H54 (cell line): ENCODE measurements at regions not wholly inside any gene's neighbourhood (a gene's known extent, or its start where the extent isn't known, plus 50 kb on each side); places are given as distances from the start of the nearest gene placed in this dataset.
A peak's percentile ranks its signal among the peaks of the same experiment; 100 is the strongest.

Experiments
- DNase-seq: peaks from one replicate; pipeline ENCODE4 v3.0.0; 2011; ENCODE audit warnings: low spot score, mixed read lengths; ENCODE audit not compliant: insufficient read length
- FAIRE-seq: peaks from 3 replicates; lab custom pipeline; 2011; peaks lifted over from hg19 to GRCh38; lab: Jason Lieb, UNC
- POLR2A ChIP-seq: IDR thresholded peaks from 2 replicates; pipeline ENCODE4 v1.6.1; 2011; ENCODE audit warnings: low read depth, mild to moderate bottlenecking, low read length

DNA sequence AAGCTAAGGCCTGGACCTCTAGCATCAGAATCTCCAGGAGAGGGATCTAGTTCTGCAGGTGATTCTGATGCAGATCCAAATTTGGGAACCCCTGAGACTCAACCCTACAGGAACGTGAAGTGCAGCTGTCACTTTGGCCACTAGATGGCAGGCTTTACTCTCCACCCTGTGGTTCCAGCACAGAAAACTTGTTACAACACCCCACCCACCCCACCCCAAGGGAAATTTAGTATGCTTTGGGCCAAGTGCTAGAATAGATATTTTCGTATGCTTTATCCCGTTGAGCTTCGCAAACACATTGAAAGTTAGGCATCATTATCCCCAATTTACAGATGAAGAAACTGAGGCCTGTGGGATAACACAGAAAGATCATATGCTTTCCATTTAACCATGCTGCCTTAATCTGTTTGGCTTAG is 232.0 kb downstream of the B3GLCT start:
- TF ChIP-seq POLR2A, result no peak
- peak; percentile 4 for DNase-seq
- no peak for FAIRE-seq

DNA sequence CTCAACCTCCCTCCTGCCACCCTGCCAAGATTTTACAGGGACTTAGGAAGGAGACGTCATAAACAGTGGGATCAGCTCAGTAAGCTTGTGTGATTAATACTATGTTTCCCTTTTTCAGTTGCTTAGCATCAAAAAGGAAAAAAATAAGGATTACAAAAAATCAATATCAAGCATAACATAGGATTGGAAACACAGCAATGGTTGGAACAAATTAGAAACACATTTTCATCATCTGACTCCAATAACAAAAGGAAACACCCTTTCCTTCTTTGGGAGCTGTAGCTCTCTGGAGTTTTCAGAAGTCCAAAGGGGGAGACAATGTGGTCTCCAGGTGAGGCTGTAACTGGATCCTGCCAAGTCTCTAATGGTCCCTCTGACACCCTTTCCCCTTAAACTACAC is 233.4 kb downstream of the B3GLCT start:
- DNase-seq (no peak), FAIRE-seq (no peak)
- TF ChIP-seq POLR2A, result no peak

DNA sequence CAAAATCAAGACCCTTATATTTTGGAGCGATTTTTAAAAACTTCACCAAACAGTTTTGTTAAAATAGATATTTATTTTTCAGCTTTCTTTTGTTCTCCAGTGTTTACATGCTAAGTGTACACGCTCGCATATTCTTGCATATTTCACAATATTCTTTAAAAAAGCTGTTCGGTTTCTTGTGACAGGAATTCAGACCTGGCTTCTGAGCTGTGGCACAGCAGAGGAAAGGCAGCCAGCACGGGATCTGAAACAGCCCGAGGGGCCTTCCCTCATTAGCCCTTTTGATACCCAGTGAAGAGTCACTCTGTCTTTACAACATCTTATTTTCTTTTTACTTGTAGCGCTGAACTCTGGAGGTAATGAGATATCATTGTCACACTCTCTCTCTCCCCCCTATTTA is 234.0 kb downstream of the B3GLCT start:
- DNase-seq, result no peak
- FAIRE-seq, result no peak
- no peak for TF ChIP-seq POLR2A

DNA sequence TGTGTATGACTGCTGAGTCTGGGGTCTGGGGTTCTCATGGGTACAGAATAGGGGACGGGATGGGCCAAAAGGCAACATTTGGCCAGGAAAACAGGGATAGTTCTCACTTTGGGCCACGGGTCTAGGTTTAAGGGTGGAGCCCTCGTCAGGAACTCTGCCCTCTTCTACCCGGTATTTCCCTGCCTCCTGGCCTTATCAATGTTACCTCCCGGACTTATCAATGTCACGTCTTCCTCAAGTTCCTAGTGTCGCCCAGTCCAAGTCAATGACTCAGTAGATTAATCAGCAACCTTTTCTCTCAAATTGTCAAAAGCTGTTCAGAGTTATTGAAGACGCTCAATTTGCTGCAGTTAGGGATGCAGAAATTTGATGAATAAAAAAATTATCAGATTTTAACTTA is 234.8 kb downstream of the B3GLCT start:
- DNase-seq (no peak), FAIRE-seq (no peak)
- no peak for TF ChIP-seq POLR2A

DNA sequence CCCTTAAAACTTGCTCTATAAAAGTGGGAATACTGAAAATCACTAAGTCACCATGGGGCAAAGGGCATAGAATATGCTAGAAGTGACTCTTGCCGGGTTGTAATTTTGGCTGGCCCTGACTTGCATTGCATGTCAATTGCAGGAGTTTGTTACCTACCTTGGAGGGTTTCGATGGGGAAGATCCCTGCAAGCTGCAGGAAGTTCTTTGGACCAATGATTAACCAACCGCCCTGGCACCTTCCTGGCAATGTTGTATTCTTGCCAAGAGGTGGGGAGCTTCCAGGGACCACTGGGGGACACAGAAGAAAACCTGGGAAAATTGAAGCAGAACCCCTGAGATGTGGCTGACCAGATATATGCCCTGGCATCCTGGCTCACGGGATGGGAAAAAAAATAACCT is 235.8 kb downstream of the B3GLCT start:
- no peak for FAIRE-seq
- no peak for DNase-seq
- TF ChIP-seq POLR2A, result no peak

DNA sequence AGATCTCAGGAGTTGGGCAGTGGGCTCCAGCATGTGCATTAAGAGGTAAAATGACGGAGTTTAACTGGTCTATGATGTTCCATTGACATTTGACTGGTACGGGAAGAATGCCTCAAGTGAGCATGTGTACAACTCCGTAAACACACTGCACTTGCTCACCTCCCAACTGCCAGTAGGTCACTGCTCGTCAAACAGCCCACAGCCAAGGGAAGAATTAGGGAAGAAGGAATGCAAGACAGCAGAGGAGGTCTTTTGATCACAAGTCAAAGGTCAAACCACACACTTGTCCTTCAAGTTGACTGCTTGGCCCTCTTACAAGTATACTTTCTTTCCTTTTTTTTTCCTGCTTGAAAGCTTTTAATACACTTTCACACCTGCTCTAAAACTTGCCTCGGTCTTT is 236.7 kb downstream of the B3GLCT start:
- TF ChIP-seq POLR2A, result no peak
- FAIRE-seq (no peak), DNase-seq (no peak)

DNA sequence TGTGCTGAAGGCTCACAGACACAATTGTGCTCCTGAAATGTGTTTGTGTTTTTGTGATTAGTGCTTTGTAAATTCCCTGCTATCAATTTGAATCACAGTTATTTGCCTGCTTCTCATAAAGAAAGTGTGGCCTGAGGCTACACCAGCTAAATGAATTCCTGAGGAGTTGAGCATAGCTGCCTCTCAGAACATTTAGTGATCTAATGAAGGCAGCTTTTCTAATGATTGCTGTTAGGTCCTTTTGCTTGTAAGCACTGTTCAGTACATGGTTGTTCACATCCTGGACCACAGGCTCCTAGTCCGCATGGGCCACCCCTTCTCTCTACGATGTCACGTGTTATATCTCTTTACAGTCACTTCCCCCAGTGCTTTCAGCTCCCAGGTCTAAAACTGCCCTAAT is 238.2 kb downstream of the B3GLCT start:
- FAIRE-seq, result no peak
- DNase-seq, result no peak
- TF ChIP-seq POLR2A, result no peak

DNA sequence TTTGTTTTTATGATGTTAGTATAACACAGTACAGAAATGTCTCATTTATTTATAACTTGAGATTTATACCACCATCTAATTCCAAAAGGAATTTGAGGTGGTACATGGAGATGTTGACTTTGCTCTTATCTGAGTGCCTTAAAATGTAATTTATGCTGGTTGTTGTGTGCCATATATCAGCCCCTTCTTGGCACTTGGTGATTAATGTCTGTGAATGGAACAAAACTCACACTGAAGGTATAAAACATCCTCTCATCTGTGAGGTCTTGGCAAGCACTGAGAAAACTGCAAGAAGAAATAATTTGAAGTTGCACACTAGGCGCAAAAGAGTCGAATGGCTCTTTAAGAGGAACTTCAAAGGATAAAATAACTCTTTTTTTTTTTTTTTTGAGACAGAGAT is 240.4 kb downstream of the B3GLCT start:
- FAIRE-seq (no peak), DNase-seq (no peak)
- no peak for TF ChIP-seq POLR2A

DNA sequence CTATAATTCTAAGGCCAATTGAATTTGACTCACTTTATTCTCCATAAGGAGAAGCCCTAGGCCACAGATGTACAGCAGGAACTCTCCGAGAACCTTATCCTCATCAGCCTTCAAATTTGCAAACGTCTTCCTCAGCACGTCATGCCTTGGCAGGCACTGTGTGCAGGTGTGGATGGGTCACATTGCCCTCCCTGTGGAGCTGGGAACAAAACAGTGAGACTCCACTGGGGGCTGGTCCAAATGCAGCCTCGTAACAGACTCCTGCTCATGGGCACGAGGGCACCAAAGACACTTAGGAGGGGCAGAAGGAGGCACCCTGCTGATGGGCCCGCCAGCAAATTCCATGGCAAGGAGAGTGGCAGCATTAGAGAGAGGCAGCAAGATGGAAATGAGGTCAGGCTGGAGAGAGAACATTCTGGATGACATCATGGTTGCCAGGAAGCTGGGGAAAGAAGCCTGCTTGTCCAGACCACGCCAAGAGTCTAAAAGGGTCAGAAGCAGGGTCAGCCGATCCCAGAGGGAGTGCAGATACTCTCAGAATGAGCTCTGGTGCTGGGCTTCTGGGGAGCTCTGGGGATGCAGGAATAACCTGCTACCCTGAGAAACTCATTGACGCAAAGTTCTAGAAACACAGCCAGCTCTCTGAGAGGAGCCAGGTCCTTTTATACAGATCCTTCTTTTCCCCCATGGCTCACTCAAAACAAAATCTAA is 242.2 kb downstream of the B3GLCT start:
- no peak for FAIRE-seq
- DNase-seq, result no peak
- no peak for TF ChIP-seq POLR2A

DNA sequence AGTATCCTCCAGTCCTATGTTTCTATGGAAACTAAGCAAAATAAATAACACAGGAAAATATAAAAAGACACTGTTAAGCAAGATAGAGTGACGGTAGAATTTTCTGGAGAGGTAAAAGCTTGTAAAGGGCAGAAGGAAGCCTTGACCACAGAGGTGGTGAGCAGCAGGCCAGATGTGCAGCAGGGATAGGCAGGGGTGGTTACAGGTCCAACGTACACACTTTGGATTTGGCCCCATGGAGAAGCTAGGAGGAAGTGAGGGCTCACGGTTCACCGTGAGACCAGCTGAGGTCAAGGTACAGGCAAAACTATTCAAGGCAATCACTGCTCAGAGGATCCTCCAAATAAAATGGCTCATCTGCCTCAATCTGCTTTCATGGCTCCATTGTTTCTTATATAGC is 242.8 kb downstream of the B3GLCT start:
- no peak for TF ChIP-seq POLR2A
- no peak for DNase-seq
- FAIRE-seq, result no peak

DNA sequence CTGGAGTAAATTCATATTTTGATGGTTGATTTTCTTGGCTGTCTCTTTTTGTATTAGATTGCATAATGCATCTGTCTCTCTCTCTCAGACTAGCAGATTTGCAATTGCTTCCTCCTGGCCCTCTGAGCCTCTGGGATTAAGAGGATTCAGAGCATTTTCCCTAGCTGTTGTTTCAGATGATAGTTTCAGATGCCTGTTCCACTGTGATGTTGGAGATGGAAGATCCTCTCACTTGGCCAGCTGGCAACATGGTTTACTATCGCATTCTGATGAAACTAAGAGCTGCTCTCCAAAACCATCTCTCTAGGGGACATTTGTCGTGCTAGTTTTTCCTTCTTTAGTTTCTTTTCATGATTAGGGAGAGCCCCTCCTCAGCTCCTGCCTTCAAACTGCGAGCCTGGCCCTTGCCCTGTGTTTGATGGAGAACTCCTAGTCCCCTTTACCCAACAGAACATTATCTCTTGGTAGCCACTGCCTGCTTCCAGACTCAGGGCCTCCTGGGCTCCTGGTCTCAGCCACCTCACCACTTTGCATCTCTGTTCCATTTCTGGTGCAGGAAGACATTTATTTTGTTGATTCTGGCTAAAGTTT is 244.6 kb downstream of the B3GLCT start:
- FAIRE-seq (no peak), DNase-seq (no peak)

DNA sequence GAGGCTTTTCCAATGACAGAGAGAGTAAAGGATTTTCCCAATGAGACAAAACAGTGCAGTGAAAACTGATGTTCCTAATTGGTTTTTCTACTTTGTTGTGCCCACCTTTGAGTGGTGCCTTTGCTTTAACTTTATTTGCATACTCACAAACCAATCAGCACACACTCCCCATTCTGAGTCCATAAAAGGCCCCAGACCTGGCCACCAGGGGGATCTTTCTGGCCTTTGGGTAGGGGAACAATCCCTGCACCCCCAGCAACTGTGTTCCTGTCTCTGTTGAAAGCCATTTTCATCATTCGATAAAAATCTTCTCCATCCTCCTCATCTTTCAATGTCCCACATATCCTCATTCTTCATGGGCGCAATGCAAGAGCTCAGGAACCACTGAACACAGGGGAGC is 252.8 kb downstream of the B3GLCT start:
- DNase-seq (no peak), FAIRE-seq (no peak)
- no peak for TF ChIP-seq POLR2A

More for the DNA sequence above, 244.6 kb downstream of the B3GLCT start:
- no peak for TF ChIP-seq POLR2A

DNA sequence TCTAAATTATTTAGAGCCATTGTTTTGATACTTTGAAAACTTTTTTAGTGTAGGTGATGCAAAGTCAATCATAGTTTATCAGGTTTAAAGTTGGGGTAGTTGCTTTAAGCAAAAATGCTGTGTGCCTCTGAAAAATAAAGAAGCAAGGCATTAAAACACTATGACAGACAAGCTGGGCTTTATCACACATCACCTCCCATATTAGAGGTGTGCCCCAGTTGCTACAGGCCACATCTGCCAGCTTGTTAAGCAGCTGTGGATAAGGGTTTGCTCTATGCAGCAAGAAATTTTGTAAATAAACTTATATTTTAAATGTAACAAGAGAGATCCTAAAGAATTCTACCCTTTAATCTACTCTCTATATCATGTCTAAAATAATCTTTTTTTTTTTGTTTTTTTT is 255.8 kb downstream of the B3GLCT start:
- no peak for TF ChIP-seq POLR2A
- DNase-seq, result no peak
- no peak for FAIRE-seq

DNA sequence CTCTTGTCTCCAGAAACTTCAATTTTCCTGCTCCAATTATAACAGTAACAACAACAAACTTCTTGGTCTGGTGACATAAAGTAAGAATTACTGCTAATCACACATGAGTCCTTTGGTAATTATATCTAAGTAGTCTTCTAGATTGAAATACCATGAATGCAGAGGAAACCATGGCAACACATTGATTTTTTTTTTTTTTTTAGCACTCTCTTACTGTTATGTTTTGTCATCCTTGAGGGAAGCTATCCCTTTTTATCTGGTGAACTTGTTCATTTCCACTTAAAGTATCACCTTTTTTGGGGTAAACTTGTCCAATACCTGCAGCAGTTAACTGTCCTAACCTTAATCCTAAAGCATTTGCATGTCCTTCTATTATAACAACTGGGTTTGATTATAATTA is 256.3 kb downstream of the B3GLCT start:
- no peak for DNase-seq
- TF ChIP-seq POLR2A, result no peak
- no peak for FAIRE-seq

DNA sequence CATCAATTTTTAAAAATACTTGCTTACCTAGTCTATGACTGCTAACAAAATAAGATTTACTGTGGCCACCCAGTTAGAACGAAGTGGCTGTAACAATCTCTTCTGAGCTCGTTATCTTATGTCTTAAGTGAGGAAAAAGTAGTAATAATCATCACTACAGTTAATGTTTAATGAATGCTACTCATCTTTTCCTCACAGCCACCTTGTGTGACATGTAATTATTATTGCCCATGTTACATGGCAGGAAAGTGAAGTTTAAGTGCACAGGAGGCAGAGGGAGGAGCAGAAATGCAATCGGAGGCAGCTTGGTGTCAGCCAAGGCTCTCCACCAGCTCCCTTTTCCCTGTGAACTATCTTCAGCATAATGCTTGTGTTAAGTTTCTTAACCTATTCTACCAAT is 260.3 kb downstream of the B3GLCT start:
- FAIRE-seq (no peak), DNase-seq (no peak)
- TF ChIP-seq POLR2A, result no peak
